ENCODE measurements at regions not wholly inside any gene's neighbourhood (a gene's known extent, or its start where the extent isn't known, plus 50 kb on each side); places are given as distances from the start of the nearest gene placed in this dataset.
"Not testable (repeated sequence)": the region's sequence is repeated elsewhere in the genome, so short reads cannot be mapped to it uniquely, and the experiment has no call there.

GRCh38 chr7:80039251-80039884 lies 95.3 kb upstream of the GNAI1 start:
- ATAC-seq (replicated peaks) (no peak), DNase-seq (no peak)
- Mint-ChIP-seq H3K4me3 (no peak overlapping the region), H3K4me1 (no peaks in the 10 kb centered on the region), H3K36me3 (no peaks in the 10 kb centered on the region), H3K9me3 (peaks cover 3 to 8% of the 10 kb centered on the region in 2 donors), H3K27ac (no peak overlapping the region), H3K27me3 (no peaks in the 10 kb centered on the region)

GRCh38 chr7:80037689-80038088 lies 96.9 kb upstream of the GNAI1 start:
- no peaks in the 10 kb centered on the region for H3K4me1 Mint-ChIP-seq
- no peaks in the 10 kb centered on the region for H3K27me3 Mint-ChIP-seq
- H3K9me3 Mint-ChIP-seq = no peaks in the 10 kb centered on the region
- no peaks in the 10 kb centered on the region for H3K36me3 Mint-ChIP-seq
- no peak for ATAC-seq (replicated peaks)
- no peak for DNase-seq
- H3K4me3 Mint-ChIP-seq = no peak overlapping the region
- no peak overlapping the region for H3K27ac Mint-ChIP-seq

DNA sequence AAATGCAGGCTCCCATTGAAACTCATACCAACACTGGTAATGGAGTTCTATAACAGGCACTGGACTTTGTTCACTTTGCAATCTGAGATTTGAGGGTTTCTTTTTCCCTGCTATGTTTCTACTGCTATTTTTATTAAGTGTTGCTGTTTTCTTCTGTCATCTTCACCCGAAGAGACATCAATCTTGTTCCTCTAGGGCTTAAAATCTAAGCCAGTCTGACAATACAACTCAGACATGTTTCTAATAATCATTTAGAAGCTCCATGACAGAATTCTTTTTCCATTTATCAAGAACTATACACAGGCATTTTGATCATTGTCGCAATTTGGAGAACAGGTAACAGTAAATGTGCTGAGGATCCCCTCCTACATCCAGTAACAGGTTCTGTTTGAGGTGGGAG lies 98.5 kb upstream of the GNAI1 start:
- ATAC-seq (replicated peaks) (no peak), DNase-seq (no peak)
- no peak overlapping the region for H3K27ac Mint-ChIP-seq
- H3K27me3 Mint-ChIP-seq = peaks cover 0 to 5% of the 10 kb centered on the region in 2 donors
- no peaks in the 10 kb centered on the region for H3K36me3 Mint-ChIP-seq
- no peaks in the 10 kb centered on the region for H3K9me3 Mint-ChIP-seq
- H3K4me3 Mint-ChIP-seq = no peak overlapping the region
- no peaks in the 10 kb centered on the region for H3K4me1 Mint-ChIP-seq

- H3K36me3 Mint-ChIP-seq = no peaks in the 10 kb centered on the region
- DNase-seq = no peak
- H3K27ac Mint-ChIP-seq = no peak overlapping the region
- peaks cover 0 to 5% of the 10 kb centered on the region in 2 donors for H3K27me3 Mint-ChIP-seq
- ATAC-seq (replicated peaks) = no peak
- no peak overlapping the region for H3K4me3 Mint-ChIP-seq
- peaks cover 0 to 3% of the 10 kb centered on the region in 2 donors for H3K9me3 Mint-ChIP-seq
- H3K4me1 Mint-ChIP-seq = no peaks in the 10 kb centered on the region
Measured at GRCh38 chr7:80028717-80029116, 105.9 kb upstream of the GNAI1 start.

GRCh38 chr7:80027611-80028173 lies 106.9 kb upstream of the GNAI1 start:
- Mint-ChIP-seq H3K36me3 (no peaks in the 10 kb centered on the region), H3K4me1 (no peaks in the 10 kb centered on the region), H3K27me3 (peaks cover 0 to 5% of the 10 kb centered on the region in 2 donors), H3K9me3 (peaks cover 0 to 5% of the 10 kb centered on the region in 2 donors), H3K4me3 (no peak overlapping the region), H3K27ac (no peak overlapping the region)
- DNase-seq (no peak), ATAC-seq (replicated peaks) (no peak)

GRCh38 chr7:80026766-80027165 lies 107.9 kb upstream of the GNAI1 start:
- Mint-ChIP-seq H3K4me1 (no peaks in the 10 kb centered on the region), H3K27me3 (peaks cover 0 to 6% of the 10 kb centered on the region in 2 donors), H3K9me3 (peaks cover 0 to 6% of the 10 kb centered on the region in 2 donors), H3K36me3 (no peaks in the 10 kb centered on the region), H3K4me3 (no peak overlapping the region), H3K27ac (no peak overlapping the region)
- DNase-seq (no peak), ATAC-seq (replicated peaks) (no peak)

DNA sequence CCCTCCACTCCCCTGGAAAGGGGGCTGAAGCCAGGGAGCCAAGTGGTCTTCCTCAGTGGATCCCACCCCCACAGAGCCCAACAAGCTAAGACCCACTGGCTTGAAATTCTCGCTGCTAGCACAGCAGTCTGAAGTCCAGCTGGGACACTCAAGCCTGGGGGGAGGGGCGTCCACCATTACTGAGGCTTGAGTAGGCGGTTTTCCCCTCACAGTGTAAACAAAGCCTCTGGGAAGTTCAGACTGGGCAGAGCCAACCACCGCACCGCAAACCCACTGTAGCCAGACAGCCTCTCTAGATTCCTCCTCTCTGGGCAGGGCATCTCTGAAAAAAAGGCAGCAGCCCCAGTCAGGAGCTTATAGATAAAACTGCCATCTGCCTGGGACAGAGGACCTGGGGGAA lies 114.4 kb upstream of the GNAI1 start:
- H3K9me3 Mint-ChIP-seq; ATAC-seq (replicated peaks); DNase-seq; H3K4me1 Mint-ChIP-seq; H3K4me3 Mint-ChIP-seq; H3K27ac Mint-ChIP-seq; H3K36me3 Mint-ChIP-seq: not testable (repeated sequence)
- H3K27me3 Mint-ChIP-seq = peaks cover 0 to 17% of the 10 kb centered on the region in 2 donors

- H3K36me3 Mint-ChIP-seq; DNase-seq; ATAC-seq (replicated peaks); H3K27ac Mint-ChIP-seq; H3K4me3 Mint-ChIP-seq; H3K9me3 Mint-ChIP-seq; H3K4me1 Mint-ChIP-seq: not testable (repeated sequence)
- peaks cover 0 to 17% of the 10 kb centered on the region in 2 donors for H3K27me3 Mint-ChIP-seq
Measured at GRCh38 chr7:80019809-80020207, 114.8 kb upstream of the GNAI1 start.

DNA sequence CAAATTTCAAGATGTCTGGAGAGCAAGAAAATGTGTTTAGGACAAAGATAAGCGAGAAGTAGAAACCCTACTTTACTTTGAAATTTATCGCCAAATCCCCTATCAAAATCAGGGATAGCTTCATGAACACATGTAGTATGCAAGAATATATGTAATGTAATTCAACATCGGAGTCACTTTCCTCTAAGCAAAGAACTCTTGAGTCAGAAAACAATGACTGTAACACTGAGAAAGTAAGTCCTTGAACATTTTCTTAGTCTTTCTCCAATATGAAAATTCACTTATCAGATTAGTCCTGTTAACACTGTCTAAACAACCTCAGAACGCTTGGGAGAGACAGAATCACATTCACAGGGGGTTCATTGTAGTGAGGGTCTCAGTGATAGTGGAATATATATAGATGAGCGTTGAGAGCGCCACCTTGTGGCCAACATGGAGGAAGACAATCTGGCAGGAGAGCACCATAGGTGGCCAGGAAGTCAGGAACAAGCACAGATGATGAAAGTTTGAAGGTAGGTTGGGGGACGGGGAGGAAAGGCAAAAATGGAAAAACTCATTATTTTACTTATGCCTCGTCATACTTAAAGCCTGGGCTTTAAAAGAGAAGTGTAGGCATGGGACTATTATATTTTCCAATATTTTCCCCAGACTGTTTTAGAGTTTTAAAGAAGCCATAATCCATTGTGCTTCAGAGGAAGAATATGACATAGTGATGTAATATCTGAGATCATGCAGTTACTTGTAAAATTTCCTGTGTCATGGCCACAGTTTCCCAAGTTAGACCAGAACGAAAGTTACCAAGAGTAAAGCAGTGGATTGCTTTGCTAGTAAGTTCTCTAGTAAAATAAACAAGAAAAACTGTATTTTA lies 115.5 kb upstream of the GNAI1 start:
- peaks cover 0 to 3% of the 10 kb centered on the region in 2 donors for H3K9me3 Mint-ChIP-seq
- DNase-seq (no peak), ATAC-seq (replicated peaks) (peak; percentile 76)
- H3K4me1 Mint-ChIP-seq = no peaks in the 10 kb centered on the region
- H3K27ac Mint-ChIP-seq = no peak overlapping the region
- H3K36me3 Mint-ChIP-seq = no peaks in the 10 kb centered on the region
- peaks cover 0 to 17% of the 10 kb centered on the region in 2 donors for H3K27me3 Mint-ChIP-seq
- H3K4me3 Mint-ChIP-seq = no peak overlapping the region

DNA sequence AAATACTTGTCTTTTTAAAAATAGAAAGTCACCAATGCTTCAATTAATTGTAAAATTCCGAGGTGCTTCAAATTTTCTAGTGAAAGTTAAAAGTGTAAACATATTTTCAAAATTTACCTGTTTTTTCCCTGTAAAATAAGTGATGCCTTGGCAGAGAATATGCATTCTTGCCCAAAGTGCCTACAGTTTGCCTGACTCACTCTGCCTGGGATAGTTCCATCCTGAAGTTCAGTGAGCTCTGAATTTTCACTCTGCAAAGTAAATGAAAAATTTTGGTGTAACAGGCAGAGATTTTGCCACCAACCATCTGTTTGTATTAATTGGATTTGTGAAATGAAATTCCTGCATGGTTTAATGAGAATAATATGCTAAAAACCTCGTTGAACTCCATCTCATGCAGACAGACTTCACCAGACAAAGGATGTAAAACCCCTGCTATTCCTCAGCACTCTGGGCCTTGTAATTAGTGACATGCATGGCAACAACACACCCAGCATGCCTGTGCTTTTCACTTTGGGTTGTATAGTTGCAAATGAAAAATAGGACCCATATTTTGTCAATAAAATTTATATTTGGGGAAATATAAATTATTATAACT lies 117.4 kb upstream of the GNAI1 start:
- ATAC-seq (replicated peaks) (no peak), DNase-seq (no peak)
- Mint-ChIP-seq H3K27me3 (peaks cover 0 to 14% of the 10 kb centered on the region in 2 donors), H3K9me3 (no peaks in the 10 kb centered on the region), H3K4me1 (no peaks in the 10 kb centered on the region), H3K27ac (no peak overlapping the region), H3K36me3 (no peaks in the 10 kb centered on the region), H3K4me3 (no peak overlapping the region)

DNA sequence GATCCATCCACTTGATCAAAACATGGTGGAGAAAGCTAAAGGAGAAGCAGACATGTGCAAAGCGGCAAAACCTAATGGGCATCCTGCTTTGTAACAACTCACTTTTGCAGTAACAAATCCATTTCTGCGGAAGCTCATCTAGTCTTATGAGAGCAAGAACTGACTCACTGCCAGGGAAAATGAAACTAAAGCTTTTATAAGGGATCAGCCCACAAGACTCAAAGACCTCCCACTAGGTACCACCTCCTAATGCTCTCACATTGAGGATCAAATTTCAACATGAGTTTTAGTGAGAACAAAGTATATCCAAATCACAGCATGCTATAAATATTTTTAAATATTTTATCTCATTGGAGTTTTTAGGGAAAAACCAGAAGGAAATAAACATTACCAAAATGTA lies 120.1 kb upstream of the GNAI1 start:
- no peaks in the 10 kb centered on the region for H3K27me3 Mint-ChIP-seq
- H3K4me3 Mint-ChIP-seq = no peak overlapping the region
- ATAC-seq (replicated peaks) (no peak), DNase-seq (no peak)
- no peaks in the 10 kb centered on the region for H3K4me1 Mint-ChIP-seq
- H3K9me3 Mint-ChIP-seq = no peaks in the 10 kb centered on the region
- no peaks in the 10 kb centered on the region for H3K36me3 Mint-ChIP-seq
- no peak overlapping the region for H3K27ac Mint-ChIP-seq

DNA sequence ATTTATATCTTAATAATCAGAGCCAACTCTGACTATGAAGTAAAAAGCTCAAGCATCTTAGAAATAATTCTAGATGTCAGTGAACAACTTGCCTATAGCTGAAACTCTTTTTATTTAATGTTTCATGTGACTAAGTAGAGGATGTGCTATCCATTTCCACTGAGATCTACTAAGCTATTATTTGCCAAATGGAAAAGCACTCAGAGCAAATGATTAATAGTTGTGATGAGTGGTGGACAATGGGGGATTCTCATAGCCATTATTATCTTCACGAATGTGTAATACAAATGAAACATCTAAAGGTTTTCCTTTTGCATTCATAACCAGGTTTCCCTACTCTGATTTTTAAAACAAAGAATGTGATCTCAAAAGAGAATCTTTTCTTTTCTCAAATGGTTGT lies 126.6 kb upstream of the GNAI1 start:
- no peak overlapping the region for H3K27ac Mint-ChIP-seq
- H3K9me3 Mint-ChIP-seq = no peaks in the 10 kb centered on the region
- DNase-seq = no peak
- H3K27me3 Mint-ChIP-seq = no peaks in the 10 kb centered on the region
- ATAC-seq (replicated peaks) = no peak
- no peak overlapping the region for H3K4me3 Mint-ChIP-seq
- no peaks in the 10 kb centered on the region for H3K4me1 Mint-ChIP-seq
- H3K36me3 Mint-ChIP-seq = no peaks in the 10 kb centered on the region

GRCh38 chr7:80002865-80003264 lies 131.8 kb upstream of the GNAI1 start:
- no peak for ATAC-seq (replicated peaks)
- no peaks in the 10 kb centered on the region for H3K36me3 Mint-ChIP-seq
- H3K4me1 Mint-ChIP-seq = no peaks in the 10 kb centered on the region
- H3K27ac Mint-ChIP-seq = no peak overlapping the region
- no peak overlapping the region for H3K4me3 Mint-ChIP-seq
- no peaks in the 10 kb centered on the region for H3K27me3 Mint-ChIP-seq
- H3K9me3 Mint-ChIP-seq = no peaks in the 10 kb centered on the region
- DNase-seq = no peak

DNA sequence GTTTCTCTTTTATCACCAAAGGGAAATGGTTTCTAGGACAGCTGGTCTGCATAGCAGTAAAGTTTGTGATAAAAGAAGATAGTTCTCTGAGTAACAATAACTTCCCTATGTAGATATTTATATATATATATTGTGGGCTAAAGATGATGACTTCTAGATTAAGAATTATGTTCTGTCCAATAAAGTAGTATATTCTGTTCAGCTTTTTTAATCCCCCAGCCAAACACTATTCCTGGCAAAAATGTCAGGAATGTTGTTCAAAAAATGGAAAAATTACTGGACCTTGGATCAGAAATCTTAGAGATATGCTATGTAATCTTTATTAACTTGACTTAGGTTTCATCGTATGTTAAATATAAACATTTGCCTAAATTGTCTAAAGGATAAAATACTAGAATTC lies 136.3 kb upstream of the GNAI1 start:
- Mint-ChIP-seq H3K4me3 (no peak overlapping the region), H3K27me3 (no peaks in the 10 kb centered on the region), H3K4me1 (no peaks in the 10 kb centered on the region), H3K9me3 (no peaks in the 10 kb centered on the region), H3K27ac (no peak overlapping the region), H3K36me3 (no peaks in the 10 kb centered on the region)
- ATAC-seq (replicated peaks) = no peak
- DNase-seq = no peak
